HEK293 (cell line): ENCODE measurements at regions not wholly inside any gene's neighbourhood (a gene's known extent, or its start where the extent isn't known, plus 50 kb on each side); places are given as distances from the start of the nearest gene placed in this dataset.

Experiments used
- HOXC10 ChIP-seq: sonication (generic); formaldehyde crosslinking; IDR thresholded peaks from 2 replicates; pipeline ENCODE4 v1.8.1; 2023; ENCODE audit warnings: mild to moderate bottlenecking, missing genetic modification reagents
- YY1 ChIP-seq: fragments of 450-650 bp; formaldehyde crosslinking; IDR thresholded peaks from 2 replicates; pipeline ENCODE4 v1.5.1; 2018; ENCODE audit warnings: missing biosample characterization, missing genetic modification characterization
- ZNF133 ChIP-seq: fragments of 450-650 bp; formaldehyde crosslinking; IDR thresholded peaks from 2 replicates; pipeline ENCODE4 v1.5.1; 2016; ENCODE audit warnings: missing biosample characterization, missing genetic modification characterization
- ZNF16 ChIP-seq: fragments of 450-650 bp; formaldehyde crosslinking; IDR thresholded peaks from 2 replicates; pipeline ENCODE4 v1.5.1; 2016; ENCODE audit warnings: low read depth, missing biosample characterization, missing genetic modification characterization
- ZNF202 ChIP-seq: fragments of 450-650 bp; formaldehyde crosslinking; IDR thresholded peaks from 2 replicates; pipeline ENCODE4 v1.5.1; 2016; ENCODE audit warnings: missing biosample characterization, missing genetic modification characterization, borderline replicate concordance
- ZNF701 ChIP-seq: fragments of 450-650 bp; formaldehyde crosslinking; IDR thresholded peaks from 2 replicates; pipeline ENCODE4 v1.5.1; 2016; ENCODE audit warnings: missing biosample characterization, missing genetic modification characterization
- ZNF776 ChIP-seq: fragments of 450-650 bp; formaldehyde crosslinking; IDR thresholded peaks from 2 replicates; pipeline ENCODE4 v1.5.0; 2017; ENCODE audit warnings: missing biosample characterization, missing genetic modification characterization, borderline replicate concordance
- TF ChIP-seq, protein P1 (sequence below): fragments of 450-650 bp; formaldehyde crosslinking; IDR thresholded peaks from 2 replicates; pipeline ENCODE4 v1.5.1; 2016; ENCODE audit warnings: missing biosample characterization, missing genetic modification characterization
- TF ChIP-seq, protein P2 (sequence below): fragments of 450-650 bp; formaldehyde crosslinking; IDR thresholded peaks from 2 replicates; pipeline ENCODE4 v1.5.1; 2016; ENCODE audit warnings: missing biosample characterization, missing genetic modification characterization

DNA sequence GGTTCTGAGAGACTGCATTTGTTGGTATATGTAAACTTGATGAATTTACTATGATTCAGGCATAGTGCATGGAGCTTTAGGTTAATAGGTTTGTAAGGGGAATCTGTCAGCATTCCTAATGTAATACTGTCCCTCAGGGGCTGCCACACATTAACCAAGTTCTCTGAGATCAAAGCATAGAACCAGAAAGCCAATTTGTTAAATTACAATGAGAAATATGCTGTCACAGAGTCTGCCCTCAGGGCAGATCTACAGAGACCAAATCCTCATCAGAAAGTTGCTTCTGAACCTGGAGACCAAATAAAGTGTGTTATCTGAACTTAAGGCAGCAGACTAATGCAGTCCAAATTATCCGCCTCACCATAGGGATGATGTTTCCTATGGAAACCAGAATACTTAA is 250.8 kb upstream of the HTR1E start:
- no peak for TF ChIP-seq ZNF202 (tag by site-specific recombination)
- TF ChIP-seq YY1 (tag by site-specific recombination): no peak
- no peak for TF ChIP-seq ZNF16
- TF ChIP-seq HOXC10: no peak
- TF ChIP-seq, protein P1, sequence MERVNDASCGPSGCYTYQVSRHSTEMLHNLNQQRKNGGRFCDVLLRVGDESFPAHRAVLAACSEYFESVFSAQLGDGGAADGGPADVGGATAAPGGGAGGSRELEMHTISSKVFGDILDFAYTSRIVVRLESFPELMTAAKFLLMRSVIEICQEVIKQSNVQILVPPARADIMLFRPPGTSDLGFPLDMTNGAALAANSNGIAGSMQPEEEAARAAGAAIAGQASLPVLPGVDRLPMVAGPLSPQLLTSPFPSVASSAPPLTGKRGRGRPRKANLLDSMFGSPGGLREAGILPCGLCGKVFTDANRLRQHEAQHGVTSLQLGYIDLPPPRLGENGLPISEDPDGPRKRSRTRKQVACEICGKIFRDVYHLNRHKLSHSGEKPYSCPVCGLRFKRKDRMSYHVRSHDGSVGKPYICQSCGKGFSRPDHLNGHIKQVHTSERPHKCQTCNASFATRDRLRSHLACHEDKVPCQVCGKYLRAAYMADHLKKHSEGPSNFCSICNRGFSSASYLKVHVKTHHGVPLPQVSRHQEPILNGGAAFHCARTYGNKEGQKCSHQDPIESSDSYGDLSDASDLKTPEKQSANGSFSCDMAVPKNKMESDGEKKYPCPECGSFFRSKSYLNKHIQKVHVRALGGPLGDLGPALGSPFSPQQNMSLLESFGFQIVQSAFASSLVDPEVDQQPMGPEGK (tag by site-specific recombination): no peak
- TF ChIP-seq ZNF133 (tag by site-specific recombination): no peak
- TF ChIP-seq ZNF776 (tag by site-specific recombination): no peak
- TF ChIP-seq ZNF701 (tag by site-specific recombination): no peak
- TF ChIP-seq, protein P2, sequence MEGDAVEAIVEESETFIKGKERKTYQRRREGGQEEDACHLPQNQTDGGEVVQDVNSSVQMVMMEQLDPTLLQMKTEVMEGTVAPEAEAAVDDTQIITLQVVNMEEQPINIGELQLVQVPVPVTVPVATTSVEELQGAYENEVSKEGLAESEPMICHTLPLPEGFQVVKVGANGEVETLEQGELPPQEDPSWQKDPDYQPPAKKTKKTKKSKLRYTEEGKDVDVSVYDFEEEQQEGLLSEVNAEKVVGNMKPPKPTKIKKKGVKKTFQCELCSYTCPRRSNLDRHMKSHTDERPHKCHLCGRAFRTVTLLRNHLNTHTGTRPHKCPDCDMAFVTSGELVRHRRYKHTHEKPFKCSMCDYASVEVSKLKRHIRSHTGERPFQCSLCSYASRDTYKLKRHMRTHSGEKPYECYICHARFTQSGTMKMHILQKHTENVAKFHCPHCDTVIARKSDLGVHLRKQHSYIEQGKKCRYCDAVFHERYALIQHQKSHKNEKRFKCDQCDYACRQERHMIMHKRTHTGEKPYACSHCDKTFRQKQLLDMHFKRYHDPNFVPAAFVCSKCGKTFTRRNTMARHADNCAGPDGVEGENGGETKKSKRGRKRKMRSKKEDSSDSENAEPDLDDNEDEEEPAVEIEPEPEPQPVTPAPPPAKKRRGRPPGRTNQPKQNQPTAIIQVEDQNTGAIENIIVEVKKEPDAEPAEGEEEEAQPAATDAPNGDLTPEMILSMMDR (tag by site-specific recombination): no peak
